ENCODE measurements at regions not wholly inside any gene's neighbourhood (a gene's known extent, or its start where the extent isn't known, plus 50 kb on each side); places are given as distances from the start of the nearest gene placed in this dataset.

GRCh38 chr16:86962913-86963312, 354.3 kb downstream of the C16orf95 start:
- TF ChIP-seq CTCF (IDR thresholded peaks at IDR 0.05; ENCODE audit: low read length) = no peak
- TF ChIP-seq EZH2 (optimal IDR thresholded peaks at IDR 0.05; ENCODE audit: low read depth, low read length) = no peak
- TF ChIP-seq EZH2phosphoT487 (IDR thresholded peaks at IDR 0.05; ENCODE audit: low read length) = no peak
